SK-N-SH (cell line): ENCODE measurements at regions not wholly inside any gene's neighbourhood (a gene's known extent, or its start where the extent isn't known, plus 50 kb on each side); places are given as distances from the start of the nearest gene placed in this dataset.

Experiments
- EP300 ChIP-seq, 2 experiments: IDR thresholded peaks; 2 replicates each; pipeline versions ENCODE4 v1.4.0 to v1.6.1; 2012; ENCODE audit warnings: borderline replicate concordance in 1 of 2, low read depth in 1 of 2, low read length in 1 of 2
- FOXM1 ChIP-seq: IDR thresholded peaks from 2 replicates; pipeline ENCODE4 v1.4.0; 2012; ENCODE audit warnings: low read depth, mild to moderate bottlenecking
- GABPA ChIP-seq: IDR thresholded peaks from 2 replicates; pipeline ENCODE4 v1.4.0; 2012; ENCODE audit warnings: low read depth, mild to moderate bottlenecking
- NRF1 ChIP-seq: IDR thresholded peaks from 2 replicates; pipeline ENCODE4 v1.6.1; 2012; ENCODE audit warnings: low read depth, mild to moderate bottlenecking, low read length
- POLR2AphosphoS5 ChIP-seq: IDR thresholded peaks from 2 replicates; pipeline ENCODE4 v1.6.1; 2012; ENCODE audit warnings: low read depth, low read length
- RAD21 ChIP-seq: IDR thresholded peaks from 2 replicates; pipeline ENCODE4 v1.6.1; 2012; ENCODE audit warnings: mild to moderate bottlenecking, low read length
- RFX5 ChIP-seq: IDR thresholded peaks from 2 replicates; pipeline ENCODE4 v1.6.1; 2012; ENCODE audit warnings: mild to moderate bottlenecking, improper control_type of control experiment, low read length
- TF ChIP-seq, protein P1 (sequence below): fragments of 200-600 bp; sonication (generic); IDR thresholded peaks from 2 replicates; pipeline ENCODE4 v1.6.1; 2017; ENCODE audit warnings: antibody characterized with exemption, mild to moderate bottlenecking, moderate library complexity

DNA sequence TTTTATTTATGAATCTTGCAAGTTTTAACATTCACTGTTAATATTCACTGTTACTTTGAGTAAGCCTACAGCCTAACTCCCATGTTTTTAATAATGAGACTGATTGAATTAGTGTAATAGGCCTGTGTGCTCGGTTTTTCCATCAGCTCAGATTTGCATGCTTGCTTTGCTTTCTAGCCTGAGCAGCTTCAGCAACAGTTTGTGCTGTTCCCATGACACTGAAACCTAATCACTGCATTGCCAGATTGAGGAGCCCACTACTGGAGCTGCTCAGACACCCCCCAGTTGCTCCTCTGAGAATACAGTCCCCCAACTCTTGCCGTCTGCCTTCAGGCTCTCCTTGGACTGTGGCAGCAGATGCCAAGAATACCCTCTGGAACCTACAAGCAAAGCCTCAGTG, 695.4 kb downstream of the BRINP3 start:
- TF ChIP-seq RAD21 (no peak), EP300 (IDR thresholded peaks at IDR 0.05; ENCODE audit: borderline replicate concordance in 1 of 2, low read depth in 1 of 2, low read length in 1 of 2) (no peak), RFX5 (no peak), NRF1 (no peak), FOXM1 (no peak), POLR2AphosphoS5 (no peak), GABPA (no peak)
- TF ChIP-seq, protein P1, sequence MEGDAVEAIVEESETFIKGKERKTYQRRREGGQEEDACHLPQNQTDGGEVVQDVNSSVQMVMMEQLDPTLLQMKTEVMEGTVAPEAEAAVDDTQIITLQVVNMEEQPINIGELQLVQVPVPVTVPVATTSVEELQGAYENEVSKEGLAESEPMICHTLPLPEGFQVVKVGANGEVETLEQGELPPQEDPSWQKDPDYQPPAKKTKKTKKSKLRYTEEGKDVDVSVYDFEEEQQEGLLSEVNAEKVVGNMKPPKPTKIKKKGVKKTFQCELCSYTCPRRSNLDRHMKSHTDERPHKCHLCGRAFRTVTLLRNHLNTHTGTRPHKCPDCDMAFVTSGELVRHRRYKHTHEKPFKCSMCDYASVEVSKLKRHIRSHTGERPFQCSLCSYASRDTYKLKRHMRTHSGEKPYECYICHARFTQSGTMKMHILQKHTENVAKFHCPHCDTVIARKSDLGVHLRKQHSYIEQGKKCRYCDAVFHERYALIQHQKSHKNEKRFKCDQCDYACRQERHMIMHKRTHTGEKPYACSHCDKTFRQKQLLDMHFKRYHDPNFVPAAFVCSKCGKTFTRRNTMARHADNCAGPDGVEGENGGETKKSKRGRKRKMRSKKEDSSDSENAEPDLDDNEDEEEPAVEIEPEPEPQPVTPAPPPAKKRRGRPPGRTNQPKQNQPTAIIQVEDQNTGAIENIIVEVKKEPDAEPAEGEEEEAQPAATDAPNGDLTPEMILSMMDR: no peak
